ENCODE measurements at regions not wholly inside any gene's neighbourhood (a gene's known extent, or its start where the extent isn't known, plus 50 kb on each side); places are given as distances from the start of the nearest gene placed in this dataset.

- DNase-seq: no peak
Measured at GRCh38 chr12:87317302-87317701, 711.9 kb downstream of the C12orf50 start.

GRCh38 chr12:87311206-87311605, 718.0 kb downstream of the C12orf50 start:
- DNase-seq: no peak

GRCh38 chr12:87310126-87310525, 719.1 kb downstream of the C12orf50 start:
- no peak for DNase-seq

- no peak for DNase-seq
Measured at GRCh38 chr12:87305481-87305880, 723.7 kb downstream of the C12orf50 start.

GRCh38 chr12:87304406-87304805, 724.8 kb downstream of the C12orf50 start:
- DNase-seq: peak in 1 of 2 experiments; percentile 52

- no peak for DNase-seq
Measured at GRCh38 chr12:87303396-87304012, 725.7 kb downstream of the C12orf50 start.

GRCh38 chr12:87302126-87302745, 727.0 kb downstream of the C12orf50 start:
- DNase-seq: no peak

GRCh38 chr12:87290505-87290904, 738.7 kb downstream of the C12orf50 start:
- no peak for DNase-seq

GRCh38 chr12:87283886-87284285, 745.3 kb downstream of the C12orf50 start:
- DNase-seq: no peak

GRCh38 chr12:87283111-87283510, 746.1 kb downstream of the C12orf50 start:
- DNase-seq: no peak

- DNase-seq: no peak
Measured at GRCh38 chr12:87280893-87281292, 748.3 kb downstream of the C12orf50 start.

GRCh38 chr12:87280356-87280755, 748.8 kb downstream of the C12orf50 start:
- no peak for DNase-seq

- DNase-seq: peak in 1 of 2 experiments; percentile 29
Measured at GRCh38 chr12:87274594-87275245, 754.5 kb downstream of the C12orf50 start.

- DNase-seq: no peak
Measured at GRCh38 chr12:87272851-87273250, 756.4 kb downstream of the C12orf50 start.

- no peak for DNase-seq
Measured at GRCh38 chr12:87270919-87271318, 758.3 kb downstream of the C12orf50 start.

- DNase-seq: no peak
Measured at GRCh38 chr12:87266305-87266704, 762.9 kb downstream of the C12orf50 start.

- DNase-seq: no peak
Measured at GRCh38 chr12:87259391-87259790, 769.8 kb downstream of the C12orf50 start.

- DNase-seq: peak in 1 of 2 experiments; percentile 64
Measured at GRCh38 chr12:87254381-87255030, 774.7 kb downstream of the C12orf50 start.

- no peak for DNase-seq
Measured at GRCh38 chr12:87253157-87253556, 776.0 kb downstream of the C12orf50 start.

GRCh38 chr12:87246726-87247125, 782.5 kb downstream of the C12orf50 start:
- DNase-seq: peak; percentile 23 to 79

GRCh38 chr12:87238466-87238865, 790.7 kb downstream of the C12orf50 start:
- DNase-seq: no peak

GRCh38 chr12:87234898-87235297, 794.3 kb downstream of the C12orf50 start:
- DNase-seq: no peak

GRCh38 chr12:87233671-87234070, 795.5 kb downstream of the C12orf50 start:
- no peak for DNase-seq

- DNase-seq: no peak
Measured at GRCh38 chr12:87231818-87232217, 797.4 kb downstream of the C12orf50 start.
